GM19351 (cell line): ENCODE measurements at regions not wholly inside any gene's neighbourhood (a gene's known extent, or its start where the extent isn't known, plus 50 kb on each side); places are given as distances from the start of the nearest gene placed in this dataset.
"Not testable (repeated sequence)": the region's sequence is repeated elsewhere in the genome, so short reads cannot be mapped to it uniquely, and the experiment has no call there.

ENCODE experiments used
- ATAC-seq: cut with Tn5 transposase; IDR thresholded peaks from one replicate; pipeline ENCODE4 v1.9.1; 2021; ENCODE audit warnings: mild to moderate bottlenecking, moderate library complexity; ENCODE audit not compliant: unreplicated experiment

- no peak for ATAC-seq
Measured at GRCh38 chr5:120306303-120306702, 157.8 kb upstream of the PRR16 start.

DNA sequence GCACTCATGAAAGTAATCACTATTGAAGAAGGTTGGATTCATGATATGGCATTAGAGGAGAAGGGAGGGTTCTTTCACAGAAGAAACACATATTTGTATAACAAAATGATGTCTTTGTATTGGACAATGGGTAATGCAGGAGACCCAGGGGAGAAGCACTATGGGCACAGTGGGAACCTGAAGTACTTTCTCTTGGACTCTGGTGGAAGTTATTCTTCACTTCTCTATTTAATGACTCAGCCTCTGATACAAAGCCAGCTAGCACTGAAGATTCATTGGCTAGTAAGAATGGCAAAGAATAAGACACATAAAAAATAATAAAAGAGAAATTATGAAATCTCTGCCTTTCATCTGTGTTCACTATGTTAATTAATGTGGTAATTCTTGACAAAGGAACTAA lies 149.9 kb upstream of the PRR16 start:
- ATAC-seq = no peak

- no peak for ATAC-seq
Measured at GRCh38 chr5:120320626-120321025, 143.5 kb upstream of the PRR16 start.

GRCh38 chr5:120326651-120327050 lies 137.4 kb upstream of the PRR16 start:
- ATAC-seq = no peak

- ATAC-seq = no peak
Measured at GRCh38 chr5:120327180-120327579, 136.9 kb upstream of the PRR16 start.

DNA sequence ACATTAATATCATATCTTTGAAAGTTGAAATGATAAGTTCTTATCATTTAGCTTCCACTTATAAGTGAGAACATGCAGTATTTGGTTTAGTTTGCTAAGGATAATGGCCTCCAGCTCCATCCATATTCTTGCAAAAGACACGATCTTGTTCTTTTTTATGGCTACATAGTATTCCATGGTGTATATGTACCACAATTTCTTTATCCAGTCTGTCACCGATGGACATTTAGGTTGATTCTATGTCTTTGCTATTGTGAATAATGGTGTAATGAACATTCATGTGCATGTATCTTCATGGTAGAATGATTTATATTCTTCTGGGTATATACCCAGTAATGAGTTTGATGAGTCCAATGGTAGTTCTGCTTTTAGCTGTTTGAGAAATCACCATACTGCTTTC lies 135.0 kb upstream of the PRR16 start:
- no peak for ATAC-seq

DNA sequence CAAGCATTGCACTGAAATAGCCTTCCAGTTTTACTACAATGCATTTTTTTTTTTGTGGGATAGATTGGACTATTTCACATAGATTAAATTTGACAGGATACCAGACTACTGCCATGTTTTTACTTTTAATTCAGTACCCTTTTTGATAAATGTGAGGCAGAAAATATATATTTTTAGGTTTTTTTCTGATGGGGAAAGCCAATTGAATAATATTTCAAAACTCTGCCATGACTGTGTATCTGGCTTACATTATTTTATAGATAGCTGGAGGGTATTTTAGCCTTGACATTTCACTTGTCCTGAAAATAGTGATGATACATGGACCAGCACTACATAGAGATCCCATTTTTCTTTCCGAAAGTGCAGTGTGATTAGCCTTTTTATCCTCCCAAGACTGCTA lies 133.5 kb upstream of the PRR16 start:
- ATAC-seq = no peak

GRCh38 chr5:120344181-120344580 lies 119.9 kb upstream of the PRR16 start:
- no peak for ATAC-seq

DNA sequence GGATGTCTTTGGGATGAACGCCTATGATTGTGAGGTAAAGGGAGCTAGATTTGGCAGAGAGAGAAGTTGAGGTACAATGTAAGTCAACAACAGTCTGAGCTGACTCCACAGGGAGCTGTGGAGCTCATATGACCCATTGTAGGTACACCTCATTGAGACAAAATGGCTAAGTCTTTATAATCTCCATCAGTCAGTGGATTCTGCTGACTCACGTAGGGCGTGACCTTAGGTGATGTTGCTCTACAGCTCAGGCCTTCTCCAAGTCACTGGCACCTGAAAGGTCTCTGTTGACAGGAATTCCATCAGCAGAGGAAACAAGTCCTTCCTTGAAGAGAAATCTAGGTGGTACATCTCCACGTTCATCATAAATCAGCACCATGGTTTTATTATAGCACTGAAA lies 118.2 kb upstream of the PRR16 start:
- ATAC-seq = no peak

DNA sequence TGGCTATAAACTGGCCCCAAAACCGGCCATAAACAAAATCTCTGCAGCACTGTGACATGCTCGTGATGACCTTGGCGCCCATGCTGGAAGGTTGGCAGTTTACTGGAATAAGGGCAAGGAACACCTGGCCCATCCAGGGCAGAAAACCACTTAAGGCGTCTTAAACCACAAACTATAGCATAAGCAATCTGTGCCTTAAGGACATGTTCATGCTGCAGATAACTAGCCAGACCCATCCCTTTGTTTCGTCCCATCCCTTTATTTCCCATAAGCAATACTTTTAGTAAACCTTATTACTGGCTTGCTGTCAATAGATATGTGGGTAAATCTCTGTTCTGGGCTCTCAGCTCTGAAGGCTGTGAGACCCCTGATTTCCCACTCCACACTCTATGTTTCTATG lies 113.0 kb upstream of the PRR16 start:
- ATAC-seq = not testable (repeated sequence)

DNA sequence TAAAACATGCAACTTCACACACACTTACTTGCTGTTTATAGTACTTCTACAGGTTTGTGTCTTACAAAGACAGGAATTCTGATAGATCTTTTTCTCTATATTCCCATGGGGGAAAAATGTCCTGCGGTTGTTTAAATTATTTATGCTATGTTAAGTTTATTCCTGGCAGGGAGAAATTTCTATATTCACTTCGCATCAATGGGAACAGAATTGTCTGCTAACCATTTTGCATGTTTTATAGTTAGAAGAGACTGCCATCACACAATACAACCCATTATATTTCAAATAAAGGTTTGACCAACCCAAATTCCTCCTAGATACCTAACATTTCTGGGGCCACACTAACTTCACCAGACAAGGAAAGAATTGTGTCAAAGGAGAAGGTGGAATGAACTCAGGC lies 110.0 kb upstream of the PRR16 start:
- no peak for ATAC-seq

GRCh38 chr5:120358949-120359348 lies 105.2 kb upstream of the PRR16 start:
- ATAC-seq = no peak

- no peak for ATAC-seq
Measured at GRCh38 chr5:120361941-120362340, 102.2 kb upstream of the PRR16 start.

DNA sequence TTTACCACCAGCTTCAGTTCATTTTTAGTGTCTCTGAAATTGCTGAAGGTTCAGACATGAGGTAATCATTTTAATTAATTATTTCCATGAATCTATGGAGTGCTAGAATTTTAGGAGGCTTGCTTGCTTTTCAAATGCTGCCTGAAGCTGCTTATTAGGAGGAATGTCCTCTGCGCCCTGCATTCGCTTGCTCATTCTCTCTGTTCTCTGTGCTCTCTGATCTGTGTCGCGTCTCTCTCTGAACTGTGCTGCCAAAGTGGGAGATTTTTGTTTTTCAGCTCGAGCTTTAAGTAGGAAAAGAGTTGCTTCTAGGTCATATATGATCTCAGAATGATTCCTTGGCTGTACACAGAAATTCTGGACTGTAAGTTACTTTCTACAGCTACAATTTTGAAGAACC lies 101.7 kb upstream of the PRR16 start:
- ATAC-seq = no peak

GRCh38 chr5:120365656-120366446 lies 98.2 kb upstream of the PRR16 start:
- ATAC-seq = no peak

GRCh38 chr5:120367896-120368634 lies 96.0 kb upstream of the PRR16 start:
- ATAC-seq = no peak

- ATAC-seq = no peak
Measured at GRCh38 chr5:120368923-120369715, 95.0 kb upstream of the PRR16 start.

GRCh38 chr5:120372899-120373298 lies 91.2 kb upstream of the PRR16 start:
- no peak for ATAC-seq

- no peak for ATAC-seq
Measured at GRCh38 chr5:120375248-120375647, 88.9 kb upstream of the PRR16 start.

GRCh38 chr5:120380644-120381043 lies 83.5 kb upstream of the PRR16 start:
- ATAC-seq = no peak

- no peak for ATAC-seq
Measured at GRCh38 chr5:120382833-120383232, 81.3 kb upstream of the PRR16 start.

- ATAC-seq = no peak
Measured at GRCh38 chr5:120386981-120387380, 77.1 kb upstream of the PRR16 start.
